Peyer's patch (tissue), 4 donors: ENCODE measurements at regions not wholly inside any gene's neighbourhood (a gene's known extent, or its start where the extent isn't known, plus 50 kb on each side); places are given as distances from the start of the nearest gene placed in this dataset.

Experiments
- DNase-seq, 3 donors: peaks; one replicate each; pipeline ENCODE4 v3.0.0-alpha.2; 2017 to 2019
- H3K27ac ChIP-seq, 4 donors: fragments of 200-600 bp; sonication (generic); one replicate each; pipeline ENCODE4 v1.5.1; 2016 to 2019
- H3K27me3 ChIP-seq, 2 donors: fragments of 200-600 bp; sonication (generic); one replicate each; pipeline ENCODE4 v1.5.1; 2019
- H3K36me3 ChIP-seq, 3 donors: fragments of 200-600 bp; sonication (generic); one replicate each; pipeline ENCODE4 v1.5.1; 2016 to 2019
- H3K4me1 ChIP-seq, 4 donors: fragments of 200-600 bp; sonication (generic); one replicate each; pipeline ENCODE4 v1.5.1; 2016 to 2019
- H3K4me3 ChIP-seq, 4 donors: fragments of 200-600 bp; sonication (generic); 1 replicate in 3 of 4; 2 replicates in 1 of 4; pipeline ENCODE4 v1.5.1; 2016 to 2019; ENCODE audit warnings: mild to moderate bottlenecking in 1 of 4
- H3K9me3 ChIP-seq, 4 donors: fragments of 200-600 bp; sonication (generic); one replicate each; pipeline ENCODE4 v1.5.1; 2016 to 2019; ENCODE audit warnings: mild to moderate bottlenecking in 1 of 4
- CTCF ChIP-seq, 6 experiments: fragments of 450-650 bp in 4 of 6; fragments of 200-600 bp in 2 of 6; sonication (generic) in 1 of 6; IDR thresholded peaks; one replicate each; pipeline ENCODE4 v1.5.1; 2017 to 2019; ENCODE audit warnings: antibody characterized with exemption in 6 of 6, mild to moderate bottlenecking in 3 of 6, moderate library complexity in 1 of 6
- POLR2A ChIP-seq, 2 donors: fragments of 450-650 bp; IDR thresholded peaks; one replicate each; pipeline ENCODE4 v1.5.1; 2017; ENCODE audit warnings: antibody characterized with exemption in 2 of 2, mild to moderate bottlenecking in 2 of 2, moderate library complexity in 2 of 2

GRCh38 chr6:16872543-16873235 lies 111.4 kb upstream of the ATXN1 start:
- H3K4me3 ChIP-seq: no peak overlapping the region
- no peaks in the 10 kb centered on the region for H3K27me3 ChIP-seq
- no peak overlapping the region for H3K27ac ChIP-seq
- no peaks in the 10 kb centered on the region for H3K36me3 ChIP-seq
- DNase-seq: no peak
- no peaks in the 10 kb centered on the region for H3K9me3 ChIP-seq
- TF ChIP-seq POLR2A (IDR thresholded peaks at IDR 0.05): no peak
- TF ChIP-seq CTCF (IDR thresholded peaks at IDR 0.05): no peak
- H3K4me1 ChIP-seq: no peaks in the 10 kb centered on the region

- no peak for DNase-seq
Measured at GRCh38 chr6:16871047-16871446, 109.8 kb upstream of the ATXN1 start.

GRCh38 chr6:16868968-16869367 lies 107.7 kb upstream of the ATXN1 start:
- no peaks in the 10 kb centered on the region for H3K4me1 ChIP-seq
- no peak overlapping the region for H3K4me3 ChIP-seq
- no peak overlapping the region for H3K27ac ChIP-seq
- no peak for TF ChIP-seq POLR2A (IDR thresholded peaks at IDR 0.05)
- no peaks in the 10 kb centered on the region for H3K27me3 ChIP-seq
- H3K36me3 ChIP-seq: no peaks in the 10 kb centered on the region
- H3K9me3 ChIP-seq: no peaks in the 10 kb centered on the region
- DNase-seq: no peak

More at GRCh38 chr6:16871047-16871446, 109.8 kb upstream of the ATXN1 start:
- Histone ChIP-seq H3K4me1 (no peaks in the 10 kb centered on the region), H3K27ac (no peak overlapping the region), H3K27me3 (no peaks in the 10 kb centered on the region), H3K9me3 (no peaks in the 10 kb centered on the region), H3K36me3 (no peaks in the 10 kb centered on the region), H3K4me3 (no peak overlapping the region)
- no peak for TF ChIP-seq CTCF (IDR thresholded peaks at IDR 0.05)

GRCh38 chr6:16857969-16858592 lies 96.8 kb upstream of the ATXN1 start:
- no peaks in the 10 kb centered on the region for H3K27me3 ChIP-seq
- TF ChIP-seq POLR2A (IDR thresholded peaks at IDR 0.05) (no peak), CTCF (IDR thresholded peaks at IDR 0.05) (no peak)
- no peak for DNase-seq
- H3K4me1 ChIP-seq: no peaks in the 10 kb centered on the region
- H3K4me3 ChIP-seq: no peak overlapping the region
- no peak overlapping the region for H3K27ac ChIP-seq
- no peaks in the 10 kb centered on the region for H3K36me3 ChIP-seq
- no peaks in the 10 kb centered on the region for H3K9me3 ChIP-seq

GRCh38 chr6:16855460-16855859 lies 94.2 kb upstream of the ATXN1 start:
- H3K4me1 ChIP-seq: no peaks in the 10 kb centered on the region
- H3K27me3 ChIP-seq: no peaks in the 10 kb centered on the region
- TF ChIP-seq CTCF (IDR thresholded peaks at IDR 0.05) (no peak), POLR2A (IDR thresholded peaks at IDR 0.05) (no peak)
- no peak overlapping the region for H3K27ac ChIP-seq
- no peaks in the 10 kb centered on the region for H3K9me3 ChIP-seq
- no peak for DNase-seq
- no peaks in the 10 kb centered on the region for H3K36me3 ChIP-seq
- H3K4me3 ChIP-seq: no peak overlapping the region

GRCh38 chr6:16854986-16855385 lies 93.7 kb upstream of the ATXN1 start:
- no peak for TF ChIP-seq POLR2A (IDR thresholded peaks at IDR 0.05)
- TF ChIP-seq CTCF (IDR thresholded peaks at IDR 0.05): no peak
- DNase-seq: no peak
- H3K9me3 ChIP-seq: no peaks in the 10 kb centered on the region
- H3K36me3 ChIP-seq: no peaks in the 10 kb centered on the region
- no peak overlapping the region for H3K27ac ChIP-seq
- H3K4me1 ChIP-seq: no peaks in the 10 kb centered on the region
- H3K4me3 ChIP-seq: no peak overlapping the region
- H3K27me3 ChIP-seq: no peaks in the 10 kb centered on the region
